Upper lobe of left lung (tissue), 4 donors: ENCODE measurements at regions not wholly inside any gene's neighbourhood (a gene's known extent, or its start where the extent isn't known, plus 50 kb on each side); places are given as distances from the start of the nearest gene placed in this dataset.

ENCODE experiments used
- EP300 ChIP-seq, 4 donors: sonication (generic); formaldehyde crosslinking; IDR thresholded peaks; one replicate each; pipeline ENCODE4 v1.5.1; 2017; ENCODE audit warnings: antibody characterized with exemption in 4 of 4, control low read depth in 2 of 4
- POLR2A ChIP-seq, 4 donors: fragments of 450-650 bp; IDR thresholded peaks; one replicate each; pipeline ENCODE4 v1.5.1; 2016 to 2017; ENCODE audit warnings: antibody characterized with exemption in 4 of 4, mild to moderate bottlenecking in 2 of 4
- POLR2AphosphoS5 ChIP-seq, 2 donors: sonication (generic); formaldehyde crosslinking; IDR thresholded peaks; one replicate each; pipeline ENCODE4 v1.5.1; 2017; ENCODE audit warnings: antibody characterized with exemption in 2 of 2
- TF ChIP-seq, protein P1 (sequence below), 6 experiments: fragments of 450-650 bp in 4 of 6; fragments of 200-600 bp in 2 of 6; sonication (generic) in 2 of 6; IDR thresholded peaks; one replicate each; pipeline ENCODE4 v1.5.1; 2016 to 2019; ENCODE audit warnings: antibody characterized with exemption in 6 of 6

DNA sequence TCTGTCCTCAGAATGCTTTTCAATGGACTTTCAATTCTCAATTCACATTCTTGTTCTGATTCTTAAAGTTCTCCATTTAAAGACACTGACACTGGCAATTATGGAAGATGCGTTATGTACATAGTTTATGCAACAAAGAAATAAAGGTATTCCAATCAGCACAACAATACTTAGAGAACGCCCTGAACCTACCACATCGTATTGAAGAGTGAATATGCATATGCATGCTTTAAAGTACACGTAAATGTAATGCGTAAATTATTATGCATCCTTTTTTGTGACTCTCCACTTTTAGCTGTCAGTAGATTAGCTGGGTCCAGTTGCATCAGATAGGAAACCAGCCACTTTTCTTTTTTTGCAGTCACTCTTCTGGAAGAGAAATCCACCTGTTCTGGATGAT, 83.5 kb downstream of the RBM43 start:
- TF ChIP-seq, protein P1, sequence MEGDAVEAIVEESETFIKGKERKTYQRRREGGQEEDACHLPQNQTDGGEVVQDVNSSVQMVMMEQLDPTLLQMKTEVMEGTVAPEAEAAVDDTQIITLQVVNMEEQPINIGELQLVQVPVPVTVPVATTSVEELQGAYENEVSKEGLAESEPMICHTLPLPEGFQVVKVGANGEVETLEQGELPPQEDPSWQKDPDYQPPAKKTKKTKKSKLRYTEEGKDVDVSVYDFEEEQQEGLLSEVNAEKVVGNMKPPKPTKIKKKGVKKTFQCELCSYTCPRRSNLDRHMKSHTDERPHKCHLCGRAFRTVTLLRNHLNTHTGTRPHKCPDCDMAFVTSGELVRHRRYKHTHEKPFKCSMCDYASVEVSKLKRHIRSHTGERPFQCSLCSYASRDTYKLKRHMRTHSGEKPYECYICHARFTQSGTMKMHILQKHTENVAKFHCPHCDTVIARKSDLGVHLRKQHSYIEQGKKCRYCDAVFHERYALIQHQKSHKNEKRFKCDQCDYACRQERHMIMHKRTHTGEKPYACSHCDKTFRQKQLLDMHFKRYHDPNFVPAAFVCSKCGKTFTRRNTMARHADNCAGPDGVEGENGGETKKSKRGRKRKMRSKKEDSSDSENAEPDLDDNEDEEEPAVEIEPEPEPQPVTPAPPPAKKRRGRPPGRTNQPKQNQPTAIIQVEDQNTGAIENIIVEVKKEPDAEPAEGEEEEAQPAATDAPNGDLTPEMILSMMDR (IDR thresholded peaks at IDR 0.05) = no peak
- TF ChIP-seq POLR2A (IDR thresholded peaks at IDR 0.05) (no peak), EP300 (IDR thresholded peaks at IDR 0.05) (no peak), POLR2AphosphoS5 (IDR thresholded peaks at IDR 0.05) (no peak)
